Omental fat pad (tissue), 3 donors: ENCODE measurements at regions not wholly inside any gene's neighbourhood (a gene's known extent, or its start where the extent isn't known, plus 50 kb on each side); places are given as distances from the start of the nearest gene placed in this dataset.
"Not testable (repeated sequence)": the region's sequence is repeated elsewhere in the genome, so short reads cannot be mapped to it uniquely, and the experiment has no call there.

Source experiments
- ATAC-seq: fragments of 150-250 bp; one replicate; pipeline ENCODE4 v1.9.1; 2016; ENCODE audit warnings: mild to moderate bottlenecking, moderate library complexity; ENCODE audit not compliant: low FRiP score
- DNase-seq: peaks from one replicate; pipeline ENCODE4 v3.0.0-alpha.2; 2019; ENCODE audit warnings: low spot score
- TF ChIP-seq, protein P1 (sequence below), 3 donors: fragments of 450-650 bp; IDR thresholded peaks; one replicate each; pipeline ENCODE4 v1.5.1; 2016 to 2017; ENCODE audit warnings: antibody characterized with exemption in 3 of 3, mild to moderate bottlenecking in 3 of 3, moderate library complexity in 2 of 3

GRCh38 chr10:121379013-121379412 lies 219.2 kb downstream of the FGFR2 start:
- TF ChIP-seq, protein P1, sequence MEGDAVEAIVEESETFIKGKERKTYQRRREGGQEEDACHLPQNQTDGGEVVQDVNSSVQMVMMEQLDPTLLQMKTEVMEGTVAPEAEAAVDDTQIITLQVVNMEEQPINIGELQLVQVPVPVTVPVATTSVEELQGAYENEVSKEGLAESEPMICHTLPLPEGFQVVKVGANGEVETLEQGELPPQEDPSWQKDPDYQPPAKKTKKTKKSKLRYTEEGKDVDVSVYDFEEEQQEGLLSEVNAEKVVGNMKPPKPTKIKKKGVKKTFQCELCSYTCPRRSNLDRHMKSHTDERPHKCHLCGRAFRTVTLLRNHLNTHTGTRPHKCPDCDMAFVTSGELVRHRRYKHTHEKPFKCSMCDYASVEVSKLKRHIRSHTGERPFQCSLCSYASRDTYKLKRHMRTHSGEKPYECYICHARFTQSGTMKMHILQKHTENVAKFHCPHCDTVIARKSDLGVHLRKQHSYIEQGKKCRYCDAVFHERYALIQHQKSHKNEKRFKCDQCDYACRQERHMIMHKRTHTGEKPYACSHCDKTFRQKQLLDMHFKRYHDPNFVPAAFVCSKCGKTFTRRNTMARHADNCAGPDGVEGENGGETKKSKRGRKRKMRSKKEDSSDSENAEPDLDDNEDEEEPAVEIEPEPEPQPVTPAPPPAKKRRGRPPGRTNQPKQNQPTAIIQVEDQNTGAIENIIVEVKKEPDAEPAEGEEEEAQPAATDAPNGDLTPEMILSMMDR (IDR thresholded peaks at IDR 0.05), result no peak
- no peak for DNase-seq
- no peak for ATAC-seq

DNA sequence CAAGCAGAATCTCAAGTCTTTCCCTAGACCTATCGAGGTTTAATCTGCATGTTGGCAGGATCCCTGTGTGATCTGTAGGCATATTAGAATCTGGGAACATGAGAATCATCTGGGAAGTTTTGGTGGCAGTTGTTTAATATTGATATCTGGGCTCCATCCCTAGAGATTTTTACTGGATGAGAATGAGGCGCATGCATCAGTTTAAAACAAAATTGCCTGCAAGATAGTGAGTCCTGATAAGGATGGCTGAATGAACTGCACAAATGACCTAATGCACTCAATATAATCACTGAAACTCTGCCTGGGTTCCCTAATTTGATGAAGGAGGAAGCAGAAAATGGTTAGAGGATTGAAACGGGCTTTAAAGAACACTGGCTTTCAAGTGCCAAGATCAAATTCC lies 218.0 kb downstream of the FGFR2 start:
- TF ChIP-seq, protein P1 (IDR thresholded peaks at IDR 0.05), result no peak
- ATAC-seq (no peak), DNase-seq (no peak)

DNA sequence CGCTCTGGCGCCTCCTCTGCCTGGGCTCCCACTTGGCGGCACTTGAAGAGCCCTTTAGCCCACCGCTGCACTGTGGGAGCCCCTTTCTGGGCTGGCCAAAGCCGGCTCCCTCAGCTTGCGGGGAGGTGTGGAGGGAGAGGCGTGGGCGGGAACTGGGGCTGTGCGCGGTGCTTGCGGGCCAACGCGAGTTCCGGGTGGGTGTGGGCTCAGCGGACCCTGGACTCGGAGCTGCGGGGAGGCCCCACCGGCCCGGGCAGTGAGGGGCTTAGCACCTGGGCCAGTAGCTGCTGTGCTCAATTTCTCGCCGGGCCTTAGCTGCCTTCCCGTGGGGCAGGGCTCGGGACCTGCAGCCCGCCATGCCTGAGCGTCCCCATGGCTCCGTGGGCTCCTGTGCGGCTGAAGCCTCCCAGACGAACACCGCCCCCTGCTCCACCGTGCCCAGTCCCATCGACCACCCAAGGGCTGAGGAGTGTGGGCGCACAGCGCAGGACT lies 216.2 kb downstream of the FGFR2 start:
- ATAC-seq, DNase-seq: not testable (repeated sequence)

GRCh38 chr10:121385136-121385535 lies 213.1 kb downstream of the FGFR2 start:
- DNase-seq, result no peak
- no peak for ATAC-seq
- TF ChIP-seq, protein P1 (IDR thresholded peaks at IDR 0.05), result no peak

DNA sequence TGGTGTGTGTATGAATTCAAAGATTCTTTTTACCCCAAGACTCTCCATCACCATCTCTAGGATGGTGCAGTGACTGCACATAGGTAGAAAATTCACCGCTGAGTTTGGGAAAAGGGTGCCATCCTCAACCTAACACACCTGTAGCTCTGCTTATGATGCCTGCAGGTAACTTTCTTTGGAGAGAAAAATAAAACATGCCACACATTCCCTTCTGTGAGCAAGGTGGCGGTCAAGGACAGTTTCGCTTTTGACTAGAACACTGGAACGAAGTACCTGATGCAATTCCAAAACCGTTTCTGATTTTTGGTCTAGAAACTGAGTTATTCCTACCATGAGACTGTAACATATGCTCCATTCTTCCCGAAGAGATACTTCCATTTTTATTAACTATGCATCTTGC lies 205.6 kb downstream of the FGFR2 start:
- no peak for DNase-seq
- TF ChIP-seq, protein P1 (IDR thresholded peaks at IDR 0.05), result no peak
- no peak for ATAC-seq

DNA sequence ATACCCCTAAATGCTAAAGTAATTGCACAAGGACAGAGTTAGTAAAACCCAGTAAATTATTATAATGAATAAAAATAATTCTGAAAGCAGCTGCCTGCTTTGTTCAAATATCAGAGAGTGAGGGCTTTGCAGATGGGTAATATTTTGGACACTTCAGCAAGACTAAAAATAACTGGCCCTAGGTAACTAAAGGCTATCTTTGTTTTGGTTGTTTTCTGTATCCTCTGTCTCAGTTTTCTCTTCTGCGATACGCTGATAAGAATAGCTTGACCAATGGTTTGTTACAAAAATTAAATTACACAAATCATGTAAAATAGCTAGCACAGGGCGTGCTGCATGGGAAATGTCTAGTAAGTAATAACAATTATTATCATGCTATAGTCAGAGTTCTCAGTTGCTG lies 204.7 kb downstream of the FGFR2 start:
- TF ChIP-seq, protein P1 (IDR thresholded peaks at IDR 0.05), result no peak
- ATAC-seq, result no peak
- no peak for DNase-seq

DNA sequence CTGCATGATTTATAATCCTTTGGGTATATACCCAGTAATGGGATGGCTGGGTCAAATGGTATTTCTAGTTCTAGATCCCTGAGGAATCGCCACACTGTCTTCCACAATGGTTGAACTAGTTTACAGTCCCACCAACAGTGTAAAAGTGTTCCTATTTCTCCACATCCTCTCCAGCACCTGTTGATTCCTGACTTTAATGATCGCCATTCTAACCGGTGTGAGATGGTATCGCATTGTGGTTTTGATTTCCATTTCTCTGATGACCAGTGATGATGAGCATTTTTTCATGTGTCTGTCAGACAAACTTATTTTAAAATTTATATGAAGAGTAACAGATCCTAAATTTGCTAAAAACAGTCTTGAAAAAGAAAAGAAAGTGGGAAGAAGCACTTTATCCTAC lies 197.7 kb downstream of the FGFR2 start:
- DNase-seq, ATAC-seq: not testable (repeated sequence)

GRCh38 chr10:121403527-121403926 lies 194.7 kb downstream of the FGFR2 start:
- no peak for DNase-seq
- TF ChIP-seq, protein P1 (IDR thresholded peaks at IDR 0.05), result no peak
- ATAC-seq, result no peak
